Liver (tissue), 3 donors: ENCODE measurements at regions not wholly inside any gene's neighbourhood (a gene's known extent, or its start where the extent isn't known, plus 50 kb on each side); places are given as distances from the start of the nearest gene placed in this dataset.

Experiments used
- EGR1 ChIP-seq, 2 donors: IDR thresholded peaks; 2 replicates each; pipeline ENCODE4 v1.6.1; 2016 to 2018; ENCODE audit warnings: antibody characterized with exemption in 2 of 2, low read depth in 2 of 2
- GABPA ChIP-seq, 2 donors: IDR thresholded peaks in 1 of 2; conservative IDR thresholded peaks in 1 of 2; 2 replicates each; pipeline ENCODE4 v1.6.1; 2016; ENCODE audit warnings: antibody characterized with exemption in 2 of 2, mild to moderate bottlenecking in 1 of 2, moderate library complexity in 1 of 2
- HNF4A ChIP-seq, 2 donors: conservative IDR thresholded peaks; 2 replicates each; pipeline ENCODE4 v1.6.1; 2016; ENCODE audit warnings: antibody characterized with exemption in 2 of 2, mild to moderate bottlenecking in 2 of 2
- HNF4G ChIP-seq: IDR thresholded peaks from 2 replicates; pipeline ENCODE4 v1.6.1; 2016; ENCODE audit warnings: antibody characterized with exemption
- JUND ChIP-seq, 2 donors: IDR thresholded peaks; 2 replicates each; pipeline ENCODE4 v1.6.1; 2016; ENCODE audit warnings: antibody characterized with exemption in 2 of 2
- NR2F2 ChIP-seq: IDR thresholded peaks from 2 replicates; pipeline ENCODE4 v1.6.1; 2016; ENCODE audit warnings: antibody characterized with exemption
- TAF1 ChIP-seq: conservative IDR thresholded peaks from 2 replicates; pipeline ENCODE4 v1.6.1; 2016; ENCODE audit warnings: antibody characterized with exemption, mild to moderate bottlenecking
- YY1 ChIP-seq: IDR thresholded peaks from 2 replicates; pipeline ENCODE4 v1.6.1; 2016; ENCODE audit warnings: antibody characterized with exemption, mild to moderate bottlenecking
- TF ChIP-seq, protein P1 (sequence below): fragments of 150-350 bp; IDR thresholded peaks from 2 replicates; pipeline ENCODE4 v1.5.1; 2017; ENCODE audit warnings: improper control_type of control experiment, low read depth, low read length; ENCODE audit not compliant: missing input control
- TF ChIP-seq, protein P2 (sequence below): IDR thresholded peaks from 2 replicates; pipeline ENCODE4 v1.6.1; 2016; ENCODE audit warnings: antibody characterized with exemption
- TF ChIP-seq, protein P3 (sequence below): IDR thresholded peaks from 2 replicates; pipeline ENCODE4 v1.6.1; 2016; ENCODE audit warnings: antibody characterized with exemption
- TF ChIP-seq, protein P4 (sequence below): IDR thresholded peaks from 2 replicates; pipeline ENCODE4 v1.6.1; 2016; ENCODE audit warnings: antibody characterized with exemption, mild to moderate bottlenecking
- TF ChIP-seq, protein P5 (sequence below): IDR thresholded peaks from 2 replicates; pipeline ENCODE4 v1.6.1; 2016; ENCODE audit warnings: antibody characterized with exemption
- donor health status: healthy.
- donor health status: healthy.

DNA sequence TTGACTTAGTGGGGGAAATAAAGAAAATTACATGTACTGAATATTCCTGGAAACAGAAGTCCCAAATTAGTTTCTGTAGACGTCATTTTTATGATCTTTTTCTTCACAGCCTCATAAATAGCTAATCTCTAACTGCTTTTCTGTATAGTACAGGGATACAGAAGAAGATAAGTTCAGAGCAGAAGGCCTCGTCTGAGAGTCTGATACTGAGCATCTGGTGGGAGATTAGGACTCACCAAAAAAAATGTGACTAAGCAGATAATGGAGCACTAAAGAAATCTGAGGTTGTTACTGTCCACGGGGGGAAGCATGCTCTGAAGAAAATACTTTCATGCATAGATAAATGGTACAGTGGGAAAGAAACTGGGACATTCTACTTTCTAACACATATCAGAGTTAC, 115.3 kb upstream of the TRPC5 start:
- TF ChIP-seq, protein P1, sequence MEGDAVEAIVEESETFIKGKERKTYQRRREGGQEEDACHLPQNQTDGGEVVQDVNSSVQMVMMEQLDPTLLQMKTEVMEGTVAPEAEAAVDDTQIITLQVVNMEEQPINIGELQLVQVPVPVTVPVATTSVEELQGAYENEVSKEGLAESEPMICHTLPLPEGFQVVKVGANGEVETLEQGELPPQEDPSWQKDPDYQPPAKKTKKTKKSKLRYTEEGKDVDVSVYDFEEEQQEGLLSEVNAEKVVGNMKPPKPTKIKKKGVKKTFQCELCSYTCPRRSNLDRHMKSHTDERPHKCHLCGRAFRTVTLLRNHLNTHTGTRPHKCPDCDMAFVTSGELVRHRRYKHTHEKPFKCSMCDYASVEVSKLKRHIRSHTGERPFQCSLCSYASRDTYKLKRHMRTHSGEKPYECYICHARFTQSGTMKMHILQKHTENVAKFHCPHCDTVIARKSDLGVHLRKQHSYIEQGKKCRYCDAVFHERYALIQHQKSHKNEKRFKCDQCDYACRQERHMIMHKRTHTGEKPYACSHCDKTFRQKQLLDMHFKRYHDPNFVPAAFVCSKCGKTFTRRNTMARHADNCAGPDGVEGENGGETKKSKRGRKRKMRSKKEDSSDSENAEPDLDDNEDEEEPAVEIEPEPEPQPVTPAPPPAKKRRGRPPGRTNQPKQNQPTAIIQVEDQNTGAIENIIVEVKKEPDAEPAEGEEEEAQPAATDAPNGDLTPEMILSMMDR: no peak
- no peak for TF ChIP-seq GABPA (IDR thresholded peaks at IDR 0.05 in 1 of 2, conservative IDR thresholded peaks at IDR 0.05 in 1 of 2)
- TF ChIP-seq, protein P2, sequence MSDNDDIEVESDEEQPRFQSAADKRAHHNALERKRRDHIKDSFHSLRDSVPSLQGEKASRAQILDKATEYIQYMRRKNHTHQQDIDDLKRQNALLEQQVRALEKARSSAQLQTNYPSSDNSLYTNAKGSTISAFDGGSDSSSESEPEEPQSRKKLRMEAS: no peak
- TF ChIP-seq, protein P3, sequence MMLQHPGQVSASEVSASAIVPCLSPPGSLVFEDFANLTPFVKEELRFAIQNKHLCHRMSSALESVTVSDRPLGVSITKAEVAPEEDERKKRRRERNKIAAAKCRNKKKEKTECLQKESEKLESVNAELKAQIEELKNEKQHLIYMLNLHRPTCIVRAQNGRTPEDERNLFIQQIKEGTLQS: no peak
- TF ChIP-seq, protein P4, sequence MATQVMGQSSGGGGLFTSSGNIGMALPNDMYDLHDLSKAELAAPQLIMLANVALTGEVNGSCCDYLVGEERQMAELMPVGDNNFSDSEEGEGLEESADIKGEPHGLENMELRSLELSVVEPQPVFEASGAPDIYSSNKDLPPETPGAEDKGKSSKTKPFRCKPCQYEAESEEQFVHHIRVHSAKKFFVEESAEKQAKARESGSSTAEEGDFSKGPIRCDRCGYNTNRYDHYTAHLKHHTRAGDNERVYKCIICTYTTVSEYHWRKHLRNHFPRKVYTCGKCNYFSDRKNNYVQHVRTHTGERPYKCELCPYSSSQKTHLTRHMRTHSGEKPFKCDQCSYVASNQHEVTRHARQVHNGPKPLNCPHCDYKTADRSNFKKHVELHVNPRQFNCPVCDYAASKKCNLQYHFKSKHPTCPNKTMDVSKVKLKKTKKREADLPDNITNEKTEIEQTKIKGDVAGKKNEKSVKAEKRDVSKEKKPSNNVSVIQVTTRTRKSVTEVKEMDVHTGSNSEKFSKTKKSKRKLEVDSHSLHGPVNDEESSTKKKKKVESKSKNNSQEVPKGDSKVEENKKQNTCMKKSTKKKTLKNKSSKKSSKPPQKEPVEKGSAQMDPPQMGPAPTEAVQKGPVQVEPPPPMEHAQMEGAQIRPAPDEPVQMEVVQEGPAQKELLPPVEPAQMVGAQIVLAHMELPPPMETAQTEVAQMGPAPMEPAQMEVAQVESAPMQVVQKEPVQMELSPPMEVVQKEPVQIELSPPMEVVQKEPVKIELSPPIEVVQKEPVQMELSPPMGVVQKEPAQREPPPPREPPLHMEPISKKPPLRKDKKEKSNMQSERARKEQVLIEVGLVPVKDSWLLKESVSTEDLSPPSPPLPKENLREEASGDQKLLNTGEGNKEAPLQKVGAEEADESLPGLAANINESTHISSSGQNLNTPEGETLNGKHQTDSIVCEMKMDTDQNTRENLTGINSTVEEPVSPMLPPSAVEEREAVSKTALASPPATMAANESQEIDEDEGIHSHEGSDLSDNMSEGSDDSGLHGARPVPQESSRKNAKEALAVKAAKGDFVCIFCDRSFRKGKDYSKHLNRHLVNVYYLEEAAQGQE: no peak
- no peak for TF ChIP-seq HNF4A (conservative IDR thresholded peaks at IDR 0.05)
- TF ChIP-seq, protein P5, sequence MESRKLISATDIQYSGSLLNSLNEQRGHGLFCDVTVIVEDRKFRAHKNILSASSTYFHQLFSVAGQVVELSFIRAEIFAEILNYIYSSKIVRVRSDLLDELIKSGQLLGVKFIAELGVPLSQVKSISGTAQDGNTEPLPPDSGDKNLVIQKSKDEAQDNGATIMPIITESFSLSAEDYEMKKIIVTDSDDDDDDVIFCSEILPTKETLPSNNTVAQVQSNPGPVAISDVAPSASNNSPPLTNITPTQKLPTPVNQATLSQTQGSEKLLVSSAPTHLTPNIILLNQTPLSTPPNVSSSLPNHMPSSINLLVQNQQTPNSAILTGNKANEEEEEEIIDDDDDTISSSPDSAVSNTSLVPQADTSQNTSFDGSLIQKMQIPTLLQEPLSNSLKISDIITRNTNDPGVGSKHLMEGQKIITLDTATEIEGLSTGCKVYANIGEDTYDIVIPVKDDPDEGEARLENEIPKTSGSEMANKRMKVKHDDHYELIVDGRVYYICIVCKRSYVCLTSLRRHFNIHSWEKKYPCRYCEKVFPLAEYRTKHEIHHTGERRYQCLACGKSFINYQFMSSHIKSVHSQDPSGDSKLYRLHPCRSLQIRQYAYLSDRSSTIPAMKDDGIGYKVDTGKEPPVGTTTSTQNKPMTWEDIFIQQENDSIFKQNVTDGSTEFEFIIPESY: no peak
- TF ChIP-seq JUND (IDR thresholded peaks at IDR 0.05): no peak
- no peak for TF ChIP-seq NR2F2
- no peak for TF ChIP-seq TAF1
- TF ChIP-seq YY1: no peak
- no peak for TF ChIP-seq HNF4G
- TF ChIP-seq EGR1 (IDR thresholded peaks at IDR 0.05; ENCODE audit: low read depth in 2 of 2): no peak
